HepG2 (cell line): ENCODE measurements at regions not wholly inside any gene's neighbourhood (a gene's known extent, or its start where the extent isn't known, plus 50 kb on each side); places are given as distances from the start of the nearest gene placed in this dataset.

ENCODE experiments used
- CTCF ChIP-seq: sonication (generic); formaldehyde crosslinking; IDR thresholded peaks from 2 replicates; pipeline ENCODE4 v1.5.0; 2020; ENCODE audit warnings: mild to moderate bottlenecking, missing genetic modification reagents, moderate library complexity
- DMAP1 ChIP-seq: IDR thresholded peaks from 2 replicates; pipeline ENCODE4 v1.6.1; 2016
- HDAC2 ChIP-seq: sonication (generic); formaldehyde crosslinking; IDR thresholded peaks from 2 replicates; pipeline ENCODE4 v1.4.0; 2020; ENCODE audit warnings: missing genetic modification reagents
- JUND ChIP-seq: sonication (generic); formaldehyde crosslinking; IDR thresholded peaks from 2 replicates; pipeline ENCODE4 v1.8.0; 2022; ENCODE audit warnings: mild to moderate bottlenecking, missing genetic modification reagents
- KAT2B ChIP-seq: fragments of 150-350 bp; IDR thresholded peaks from 2 replicates; pipeline ENCODE4 v1.6.1; 2014; ENCODE audit warnings: low read depth, low read length, borderline replicate concordance
- MAX ChIP-seq: IDR thresholded peaks from 2 replicates; pipeline ENCODE4 v1.6.1; 2012; ENCODE audit warnings: inconsistent platforms
- NCOA1 ChIP-seq: sonication (generic); formaldehyde crosslinking; IDR thresholded peaks from 2 replicates; pipeline ENCODE4 v1.9.0; 2021; ENCODE audit warnings: missing genetic modification reagents
- RFXANK ChIP-seq: IDR thresholded peaks from 2 replicates; pipeline ENCODE4 v1.6.1; 2016
- SMC3 ChIP-seq: IDR thresholded peaks from 2 replicates; pipeline ENCODE4 v1.6.1; 2011; ENCODE audit warnings: low read length, improper control_type of control experiment
- YY1 ChIP-seq: IDR thresholded peaks from 2 replicates; pipeline ENCODE4 v1.6.1; 2011; ENCODE audit warnings: low read length, low read depth, moderate library complexity, mild to moderate bottlenecking; ENCODE audit not compliant: insufficient read depth, insufficient replicate concordance
- ZBTB7B ChIP-seq: sonication (generic); formaldehyde crosslinking; IDR thresholded peaks from 2 replicates; pipeline ENCODE4 v1.4.0; 2020; ENCODE audit warnings: missing genetic modification reagents
- ZNF558 ChIP-seq: sonication (generic); formaldehyde crosslinking; IDR thresholded peaks from 2 replicates; pipeline ENCODE4 v1.9.0; 2022; ENCODE audit warnings: mild to moderate bottlenecking, missing genetic modification reagents, borderline replicate concordance

GRCh38 chr21:26655460-26655859 lies 82.4 kb upstream of the CYYR1 start:
- TF ChIP-seq HDAC2 (CRISPR knock-in tag) (no peak), NCOA1 (no peak), MAX (no peak), RFXANK (CRISPR knock-in tag) (no peak), KAT2B (no peak), SMC3 (no peak), JUND (CRISPR knock-in tag) (no peak), DMAP1 (CRISPR knock-in tag) (no peak), ZNF558 (no peak), YY1 (no peak), CTCF (CRISPR knock-in tag) (no peak), ZBTB7B (CRISPR knock-in tag) (no peak)
